SK-N-SH (cell line): ENCODE measurements at regions not wholly inside any gene's neighbourhood (a gene's known extent, or its start where the extent isn't known, plus 50 kb on each side); places are given as distances from the start of the nearest gene placed in this dataset.

Experiments used
- EP300 ChIP-seq, 2 experiments: IDR thresholded peaks; 2 replicates each; pipeline versions ENCODE4 v1.4.0 to v1.6.1; 2012; ENCODE audit warnings: borderline replicate concordance in 1 of 2, low read depth in 1 of 2, low read length in 1 of 2
- FOXM1 ChIP-seq: IDR thresholded peaks from 2 replicates; pipeline ENCODE4 v1.4.0; 2012; ENCODE audit warnings: low read depth, mild to moderate bottlenecking
- POLR2AphosphoS5 ChIP-seq: IDR thresholded peaks from 2 replicates; pipeline ENCODE4 v1.6.1; 2012; ENCODE audit warnings: low read depth, low read length
- RAD21 ChIP-seq: IDR thresholded peaks from 2 replicates; pipeline ENCODE4 v1.6.1; 2012; ENCODE audit warnings: mild to moderate bottlenecking, low read length
- RCOR1 ChIP-seq: fragments of 150-350 bp; IDR thresholded peaks from 2 replicates; pipeline ENCODE4 v1.6.1; 2017; ENCODE audit warnings: antibody characterized with exemption, low read length
- RFX5 ChIP-seq: IDR thresholded peaks from 2 replicates; pipeline ENCODE4 v1.6.1; 2012; ENCODE audit warnings: mild to moderate bottlenecking, improper control_type of control experiment, low read length
- TAF1 ChIP-seq: IDR thresholded peaks from 2 replicates; pipeline ENCODE4 v1.6.1; 2012; ENCODE audit warnings: low read depth, mild to moderate bottlenecking, low read length, moderate library complexity, borderline replicate concordance
- TCF12 ChIP-seq: IDR thresholded peaks from 2 replicates; pipeline ENCODE4 v1.4.0; 2012
- USF2 ChIP-seq: fragments of 150-350 bp; IDR thresholded peaks from 2 replicates; pipeline ENCODE4 v1.6.1; 2017; ENCODE audit warnings: antibody characterized with exemption, low read length, low read depth, borderline replicate concordance
- TF ChIP-seq, protein P1 (sequence below): fragments of 200-600 bp; sonication (generic); IDR thresholded peaks from 2 replicates; pipeline ENCODE4 v1.6.1; 2017; ENCODE audit warnings: antibody characterized with exemption, mild to moderate bottlenecking, moderate library complexity
- TF ChIP-seq, protein P2 (sequence below): IDR thresholded peaks from 2 replicates; pipeline ENCODE4; 2012
- TF ChIP-seq, protein P3 (sequence below): IDR thresholded peaks from 2 replicates; pipeline ENCODE4 v1.4.0; 2012; ENCODE audit warnings: low read depth

DNA sequence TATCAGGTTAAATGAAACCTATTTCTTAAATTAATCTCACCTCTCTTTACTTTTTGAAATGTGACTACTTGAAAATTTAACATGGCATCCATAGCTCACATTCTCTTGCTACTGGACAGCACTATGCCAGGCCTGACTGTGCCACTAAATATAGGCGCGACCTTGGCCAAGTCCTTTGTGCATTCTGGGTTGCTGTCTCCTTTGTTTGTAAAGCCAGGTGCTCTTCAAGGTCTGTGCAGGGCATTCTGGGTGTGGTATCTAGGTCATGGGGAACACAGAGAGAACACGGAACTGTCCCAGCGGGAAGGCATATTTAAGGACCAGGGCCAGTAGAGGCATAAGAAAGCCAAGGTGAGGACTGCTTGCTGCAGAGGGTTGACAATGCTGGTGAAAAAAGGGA lies 121.2 kb downstream of the ZNF664 start:
- TF ChIP-seq RFX5 (no peak), EP300 (IDR thresholded peaks at IDR 0.05; ENCODE audit: borderline replicate concordance in 1 of 2, low read depth in 1 of 2, low read length in 1 of 2) (no peak), TCF12 (no peak), FOXM1 (no peak), POLR2AphosphoS5 (no peak), USF2 (no peak), RCOR1 (no peak), TAF1 (no peak), RAD21 (no peak)
- TF ChIP-seq, protein P1, sequence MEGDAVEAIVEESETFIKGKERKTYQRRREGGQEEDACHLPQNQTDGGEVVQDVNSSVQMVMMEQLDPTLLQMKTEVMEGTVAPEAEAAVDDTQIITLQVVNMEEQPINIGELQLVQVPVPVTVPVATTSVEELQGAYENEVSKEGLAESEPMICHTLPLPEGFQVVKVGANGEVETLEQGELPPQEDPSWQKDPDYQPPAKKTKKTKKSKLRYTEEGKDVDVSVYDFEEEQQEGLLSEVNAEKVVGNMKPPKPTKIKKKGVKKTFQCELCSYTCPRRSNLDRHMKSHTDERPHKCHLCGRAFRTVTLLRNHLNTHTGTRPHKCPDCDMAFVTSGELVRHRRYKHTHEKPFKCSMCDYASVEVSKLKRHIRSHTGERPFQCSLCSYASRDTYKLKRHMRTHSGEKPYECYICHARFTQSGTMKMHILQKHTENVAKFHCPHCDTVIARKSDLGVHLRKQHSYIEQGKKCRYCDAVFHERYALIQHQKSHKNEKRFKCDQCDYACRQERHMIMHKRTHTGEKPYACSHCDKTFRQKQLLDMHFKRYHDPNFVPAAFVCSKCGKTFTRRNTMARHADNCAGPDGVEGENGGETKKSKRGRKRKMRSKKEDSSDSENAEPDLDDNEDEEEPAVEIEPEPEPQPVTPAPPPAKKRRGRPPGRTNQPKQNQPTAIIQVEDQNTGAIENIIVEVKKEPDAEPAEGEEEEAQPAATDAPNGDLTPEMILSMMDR: no peak
- TF ChIP-seq, protein P2, sequence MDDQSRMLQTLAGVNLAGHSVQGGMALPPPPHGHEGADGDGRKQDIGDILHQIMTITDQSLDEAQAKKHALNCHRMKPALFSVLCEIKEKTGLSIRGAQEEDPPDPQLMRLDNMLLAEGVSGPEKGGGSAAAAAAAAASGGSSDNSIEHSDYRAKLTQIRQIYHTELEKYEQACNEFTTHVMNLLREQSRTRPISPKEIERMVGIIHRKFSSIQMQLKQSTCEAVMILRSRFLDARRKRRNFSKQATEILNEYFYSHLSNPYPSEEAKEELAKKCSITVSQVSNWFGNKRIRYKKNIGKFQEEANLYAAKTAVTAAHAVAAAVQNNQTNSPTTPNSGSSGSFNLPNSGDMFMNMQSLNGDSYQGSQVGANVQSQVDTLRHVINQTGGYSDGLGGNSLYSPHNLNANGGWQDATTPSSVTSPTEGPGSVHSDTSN: no peak
- TF ChIP-seq, protein P3, sequence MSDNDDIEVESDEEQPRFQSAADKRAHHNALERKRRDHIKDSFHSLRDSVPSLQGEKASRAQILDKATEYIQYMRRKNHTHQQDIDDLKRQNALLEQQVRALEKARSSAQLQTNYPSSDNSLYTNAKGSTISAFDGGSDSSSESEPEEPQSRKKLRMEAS: no peak
